ENCODE measurements at regions not wholly inside any gene's neighbourhood (a gene's known extent, or its start where the extent isn't known, plus 50 kb on each side); places are given as distances from the start of the nearest gene placed in this dataset.
"Not testable (repeated sequence)": the region's sequence is repeated elsewhere in the genome, so short reads cannot be mapped to it uniquely, and the experiment has no call there.

GRCh38 chr3:6396631-6397030, 464.3 kb upstream of the GRM7 start:
- Histone ChIP-seq H3K27ac (no peak overlapping the region), H3K9me3 (no peaks in the 10 kb centered on the region), H3K36me3 (no peaks in the 10 kb centered on the region), H3K27me3 (no peaks in the 10 kb centered on the region), H3K4me1 (no peaks in the 10 kb centered on the region), H3K4me3 (no peak overlapping the region)
- no peak for DNase-seq
- intact Hi-C loops (cut with DNase I; ENCODE audit: low total_unique reads): no loop called here
- TF ChIP-seq CTCF (IDR thresholded peaks at IDR 0.05) (no peak), POLR2A (IDR thresholded peaks at IDR 0.05) (no peak)

GRCh38 chr3:6402666-6403065, 458.2 kb upstream of the GRM7 start:
- intact Hi-C loops (cut with DNase I; ENCODE audit: low total_unique reads); H3K9me3 ChIP-seq; H3K27ac ChIP-seq; H3K36me3 ChIP-seq; DNase-seq; H3K4me1 ChIP-seq; H3K27me3 ChIP-seq; H3K4me3 ChIP-seq: not testable (repeated sequence)

- intact Hi-C loops (cut with DNase I; ENCODE audit: low total_unique reads); H3K9me3 ChIP-seq; H3K27me3 ChIP-seq: not testable (repeated sequence)
Measured at GRCh38 chr3:6406923-6407322, 454.0 kb upstream of the GRM7 start.

GRCh38 chr3:6416049-6416661, 444.8 kb upstream of the GRM7 start:
- no peaks in the 10 kb centered on the region for H3K9me3 ChIP-seq
- intact Hi-C loops (cut with DNase I; ENCODE audit: low total_unique reads): no loop called here

More at GRCh38 chr3:6406923-6407322, 454.0 kb upstream of the GRM7 start:
- not testable (repeated sequence) for H3K4me3 ChIP-seq, H3K27ac ChIP-seq, DNase-seq, H3K36me3 ChIP-seq, H3K4me1 ChIP-seq

GRCh38 chr3:6417174-6417573, 443.7 kb upstream of the GRM7 start:
- no peak for DNase-seq
- no peak overlapping the region for H3K27ac ChIP-seq
- no peaks in the 10 kb centered on the region for H3K9me3 ChIP-seq
- TF ChIP-seq CTCF (IDR thresholded peaks at IDR 0.05) (no peak), POLR2A (IDR thresholded peaks at IDR 0.05) (no peak)
- H3K4me3 ChIP-seq: no peak overlapping the region
- no peaks in the 10 kb centered on the region for H3K36me3 ChIP-seq
- no peaks in the 10 kb centered on the region for H3K27me3 ChIP-seq
- no peaks in the 10 kb centered on the region for H3K4me1 ChIP-seq
- intact Hi-C loops (cut with DNase I; ENCODE audit: low total_unique reads): no loop called here

More at GRCh38 chr3:6416049-6416661, 444.8 kb upstream of the GRM7 start:
- DNase-seq: no peak
- no peaks in the 10 kb centered on the region for H3K36me3 ChIP-seq
- no peaks in the 10 kb centered on the region for H3K27me3 ChIP-seq
- no peak overlapping the region for H3K4me3 ChIP-seq
- H3K4me1 ChIP-seq: no peaks in the 10 kb centered on the region
- no peak overlapping the region for H3K27ac ChIP-seq
- TF ChIP-seq POLR2A (IDR thresholded peaks at IDR 0.05) (no peak), CTCF (IDR thresholded peaks at IDR 0.05) (no peak)

GRCh38 chr3:6418485-6418884, 442.4 kb upstream of the GRM7 start:
- intact Hi-C loops (cut with DNase I; ENCODE audit: low total_unique reads): no loop called here
- DNase-seq: no peak
- TF ChIP-seq CTCF (IDR thresholded peaks at IDR 0.05) (no peak), POLR2A (IDR thresholded peaks at IDR 0.05) (no peak)

More at GRCh38 chr3:6418485-6418884, 442.4 kb upstream of the GRM7 start:
- Histone ChIP-seq H3K4me3 (no peak overlapping the region), H3K9me3 (no peaks in the 10 kb centered on the region), H3K27me3 (no peaks in the 10 kb centered on the region), H3K4me1 (no peaks in the 10 kb centered on the region), H3K27ac (no peak overlapping the region), H3K36me3 (no peaks in the 10 kb centered on the region)
